ENCODE measurements at regions not wholly inside any gene's neighbourhood (a gene's known extent, or its start where the extent isn't known, plus 50 kb on each side); places are given as distances from the start of the nearest gene placed in this dataset.
"Not testable (repeated sequence)": the region's sequence is repeated elsewhere in the genome, so short reads cannot be mapped to it uniquely, and the experiment has no call there.

DNA sequence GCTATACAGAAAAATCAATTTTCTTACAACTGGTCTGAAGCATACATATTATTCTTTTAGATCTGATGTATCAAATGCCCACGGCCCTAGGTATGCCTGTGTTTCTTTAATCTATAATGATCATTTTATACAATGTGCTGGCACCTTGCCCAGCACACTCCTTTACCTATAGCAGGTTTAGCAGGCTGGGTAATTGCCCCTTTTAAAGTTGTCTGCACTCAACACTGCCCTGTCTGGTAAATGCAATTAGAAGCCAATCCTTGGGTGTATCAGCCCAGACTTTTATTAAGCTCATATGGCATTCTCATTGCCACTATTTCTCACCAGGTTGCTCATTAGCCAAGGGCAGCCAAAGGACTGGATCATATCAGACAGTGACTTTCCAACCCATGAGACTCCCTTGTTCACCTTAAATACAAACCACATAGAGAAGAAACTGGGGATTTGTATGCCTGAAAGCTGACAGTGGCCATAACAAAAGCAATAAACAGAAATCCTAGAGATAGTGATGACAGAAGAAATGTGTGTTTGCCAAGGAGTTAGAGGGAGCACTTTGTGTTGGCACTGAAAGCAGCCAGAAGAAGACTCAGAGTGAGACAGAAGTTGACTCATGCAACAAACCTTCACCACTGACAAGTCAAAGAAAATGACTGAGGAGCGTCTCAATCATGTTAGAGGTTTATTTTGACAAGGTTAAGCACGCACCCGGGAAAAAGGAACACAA, 334.2 kb downstream of the SPATA31A7 start:
- DNase-seq (ENCODE audit: low spot score): peak; percentile 1

DNA sequence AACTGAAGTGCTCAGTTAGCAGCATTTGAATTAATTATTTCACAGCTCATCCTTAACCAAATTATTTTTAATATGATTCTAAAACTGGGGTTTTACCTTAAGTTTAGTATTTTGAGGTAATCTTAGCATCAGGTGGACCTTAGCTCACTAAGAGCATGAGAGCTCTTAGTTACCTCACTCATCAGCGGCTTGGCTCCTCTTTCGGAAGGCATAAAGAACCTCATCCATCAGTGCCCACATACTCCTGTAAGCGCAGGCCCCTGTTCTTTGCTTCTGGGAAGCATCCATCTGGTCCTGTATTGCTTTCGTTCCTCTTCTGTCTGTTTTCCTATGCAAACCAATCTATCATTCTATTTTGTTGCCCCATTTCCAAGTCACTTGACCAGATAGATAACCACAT, 335.8 kb downstream of the SPATA31A7 start:
- DNase-seq (ENCODE audit: low spot score): not testable (repeated sequence)

DNA sequence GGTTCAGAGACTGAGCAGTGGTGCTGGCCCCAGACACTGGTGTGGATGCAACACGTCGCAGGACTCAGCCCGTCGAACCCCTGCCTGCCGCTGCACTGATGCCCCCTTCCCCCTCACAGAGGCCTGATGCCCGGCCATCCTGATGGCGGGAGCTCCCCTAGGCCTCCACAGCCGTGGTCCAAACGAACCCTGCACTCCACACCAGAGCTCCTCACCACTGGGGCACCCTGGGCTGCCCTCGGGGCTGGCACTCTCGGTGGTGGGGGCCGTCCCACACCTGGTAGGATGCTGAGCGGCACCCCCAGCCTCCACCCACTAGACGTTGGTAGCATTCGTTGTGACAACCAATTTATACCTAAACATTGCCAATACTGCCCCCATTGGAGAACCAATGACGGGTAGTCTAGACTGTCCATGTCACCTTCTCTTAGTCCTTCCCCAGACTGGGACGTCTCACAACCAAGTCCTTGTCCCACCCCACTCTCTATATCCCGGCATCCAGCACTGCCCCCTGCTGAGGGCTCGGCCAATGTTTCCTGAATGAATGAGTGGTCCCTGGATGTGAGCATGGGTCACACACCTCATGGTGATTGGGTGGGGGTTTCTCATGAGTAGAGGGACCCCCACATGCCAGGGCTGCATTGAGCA, 360.4 kb downstream of the SPATA31A7 start:
- DNase-seq (ENCODE audit: low spot score): not testable (repeated sequence)

DNA sequence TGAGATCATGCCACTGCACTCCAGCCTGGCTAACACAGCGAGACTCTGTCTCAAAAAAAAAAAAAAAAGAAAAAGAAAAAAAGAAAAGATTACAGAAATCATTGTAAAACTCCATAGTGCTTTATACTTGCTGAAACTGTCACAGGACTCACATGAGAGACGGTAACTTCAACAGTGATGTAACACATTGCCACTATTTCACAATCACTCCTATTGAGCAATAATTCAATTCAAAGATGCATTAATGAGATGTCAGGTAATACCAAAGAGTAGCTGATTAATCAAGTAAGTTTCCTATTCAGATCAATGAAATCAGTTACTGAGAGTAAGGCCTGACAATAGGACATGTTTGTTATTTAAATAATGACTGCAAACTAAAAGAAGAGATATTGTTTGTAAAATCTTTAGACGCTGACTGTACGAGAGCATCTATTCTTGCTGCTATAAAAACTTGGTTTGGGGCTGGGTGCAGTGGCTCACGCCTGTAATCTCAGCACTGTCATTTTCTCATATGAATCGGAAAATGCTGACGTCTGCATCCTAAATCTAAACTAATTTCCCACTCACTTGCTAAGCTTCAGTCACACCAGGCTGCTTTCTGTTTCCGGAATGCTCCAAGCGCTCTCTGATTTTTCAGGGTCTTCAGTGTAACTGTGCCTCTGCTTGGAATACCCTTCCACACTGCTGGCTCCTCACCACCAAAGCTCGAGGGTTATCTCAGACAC, 381.7 kb downstream of the SPATA31A7 start:
- DNase-seq (ENCODE audit: low spot score): not testable (repeated sequence)

DNA sequence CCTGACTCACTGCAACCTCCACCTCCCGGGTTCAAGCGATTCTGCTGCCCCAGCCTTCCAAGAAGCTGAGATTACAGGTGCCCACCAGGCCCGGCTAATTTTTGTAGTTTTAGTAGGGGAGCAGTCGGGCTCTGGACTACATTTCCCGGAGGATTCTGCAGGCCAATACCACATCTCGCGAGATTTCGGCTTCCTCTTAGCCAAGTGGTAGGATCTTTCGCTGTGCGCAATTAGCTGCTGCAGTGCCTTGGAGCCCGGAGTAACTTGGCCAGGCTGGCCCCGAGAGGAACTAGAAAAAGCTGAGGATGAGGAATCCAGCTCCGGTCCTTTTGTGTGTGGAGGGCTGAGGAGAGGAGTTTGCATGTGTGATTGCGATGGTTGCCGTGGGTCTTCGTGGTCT, 382.5 kb downstream of the SPATA31A7 start:
- DNase-seq (ENCODE audit: low spot score): not testable (repeated sequence)

DNA sequence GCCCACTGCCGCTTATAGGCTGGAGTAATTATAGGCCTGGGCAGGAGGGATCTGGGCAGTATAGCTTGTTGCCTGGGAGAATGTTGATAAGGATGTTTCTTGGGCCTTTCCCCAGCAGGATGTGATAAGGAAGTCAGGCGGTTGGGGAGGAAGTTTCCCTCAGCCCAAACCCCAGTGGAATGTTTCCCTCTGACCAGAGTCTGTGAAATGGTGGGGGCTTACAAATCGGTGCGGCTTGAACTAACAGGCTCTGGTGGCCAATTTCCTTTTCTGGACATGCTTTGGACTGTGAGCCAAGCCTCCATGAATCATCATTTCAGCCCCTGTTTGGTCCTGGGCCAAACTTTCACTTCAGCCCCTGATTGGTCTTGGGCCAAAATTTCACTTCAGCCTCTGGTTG, 383.6 kb downstream of the SPATA31A7 start:
- peak; percentile 0 for DNase-seq (ENCODE audit: low spot score)
